GM18867 (cell line): ENCODE measurements at regions not wholly inside any gene's neighbourhood (a gene's known extent, or its start where the extent isn't known, plus 50 kb on each side); places are given as distances from the start of the nearest gene placed in this dataset.

Experiments used
- ATAC-seq: cut with Tn5 transposase; IDR thresholded peaks from one replicate; pipeline ENCODE4 v1.9.1; 2021; ENCODE audit warnings: mild to moderate bottlenecking, moderate library complexity; ENCODE audit not compliant: unreplicated experiment

DNA sequence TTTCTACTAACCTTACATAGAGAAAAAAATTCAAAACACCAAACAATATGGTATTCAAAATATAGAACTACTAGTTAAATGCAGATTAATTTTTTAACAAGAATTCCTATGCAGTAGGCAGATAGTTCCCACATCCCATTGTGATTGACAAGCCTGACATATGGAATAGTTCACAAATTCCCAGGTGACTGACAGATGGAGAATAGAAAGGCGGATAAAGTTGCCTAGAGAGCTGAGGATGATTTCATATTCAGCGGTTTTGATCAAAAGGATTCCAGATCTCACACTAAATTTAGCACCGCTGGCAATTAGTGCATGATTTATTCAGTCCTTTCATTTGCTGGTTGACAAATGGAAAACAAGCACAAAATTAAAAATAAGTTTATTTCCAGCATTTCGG, 733.7 kb upstream of the POU3F3 start:
- no peak for ATAC-seq

DNA sequence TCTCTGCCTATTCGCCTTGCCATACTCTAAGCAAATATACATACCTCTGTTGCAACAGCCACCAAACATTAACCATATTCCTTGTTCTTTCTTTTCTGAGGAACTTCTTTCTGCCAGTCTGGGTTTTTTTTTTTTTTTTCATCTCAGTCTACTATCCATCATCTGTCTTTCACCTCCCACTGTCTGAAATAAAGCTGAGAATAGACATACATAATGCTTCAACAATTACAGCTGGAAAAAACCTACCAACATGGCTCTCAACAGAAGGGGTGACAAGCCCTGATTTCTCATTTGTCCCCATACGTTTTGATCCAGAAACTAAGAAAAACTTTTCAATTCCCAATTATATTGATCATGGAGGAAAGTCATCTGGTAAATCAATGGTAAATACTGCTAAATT, 728.8 kb upstream of the POU3F3 start:
- no peak for ATAC-seq

DNA sequence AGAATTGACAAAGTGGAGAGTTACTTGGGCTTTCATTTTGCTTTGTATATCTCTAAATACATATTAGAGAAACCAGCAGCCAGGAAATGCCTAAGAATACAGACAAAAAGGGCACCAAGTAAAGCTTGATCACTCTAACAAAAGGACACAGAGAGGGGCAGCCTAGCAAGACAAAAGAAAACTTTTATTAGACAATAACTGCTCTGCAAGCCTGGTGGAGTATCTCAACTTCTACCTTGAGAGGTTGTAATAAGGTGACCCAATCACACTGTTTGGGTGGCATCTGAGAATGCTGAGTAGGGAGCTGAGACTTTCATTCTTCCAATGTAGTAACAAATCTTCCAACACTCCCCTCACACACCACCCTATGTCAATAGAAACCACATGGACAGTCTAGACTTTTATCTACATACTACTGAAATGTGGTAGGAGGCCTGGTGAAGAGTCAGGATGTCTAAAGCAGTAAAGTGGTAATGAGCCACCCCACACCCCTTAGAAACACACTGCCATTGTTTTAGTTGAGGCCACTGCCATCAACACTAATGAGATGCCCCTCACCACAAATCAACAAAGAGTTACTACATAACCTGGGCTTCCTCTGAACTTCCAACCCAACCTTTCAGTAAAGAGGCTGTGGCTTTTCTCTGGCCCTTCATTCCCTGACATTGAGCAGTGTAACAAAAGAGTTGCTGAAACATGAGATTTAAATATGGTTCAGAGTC, 726.7 kb upstream of the POU3F3 start:
- no peak for ATAC-seq

DNA sequence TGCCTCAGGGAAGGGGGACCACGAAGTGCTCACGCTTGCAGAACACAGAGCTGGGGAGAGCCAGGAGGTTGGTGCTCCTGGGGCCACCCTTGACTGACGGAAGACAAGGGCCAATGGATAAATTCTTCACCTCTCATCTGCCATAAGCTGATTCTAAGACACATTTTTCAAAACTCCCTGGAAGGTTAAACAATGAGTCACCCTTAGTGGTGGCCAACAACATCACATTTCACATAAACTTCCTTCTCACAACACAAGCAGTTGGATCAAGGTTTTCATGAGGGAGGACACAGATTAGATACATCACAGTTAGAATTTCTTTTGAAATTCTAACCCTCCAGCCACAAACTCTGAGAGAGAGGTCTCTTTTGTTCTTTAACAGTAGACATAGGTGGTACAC, 713.6 kb upstream of the POU3F3 start:
- no peak for ATAC-seq

DNA sequence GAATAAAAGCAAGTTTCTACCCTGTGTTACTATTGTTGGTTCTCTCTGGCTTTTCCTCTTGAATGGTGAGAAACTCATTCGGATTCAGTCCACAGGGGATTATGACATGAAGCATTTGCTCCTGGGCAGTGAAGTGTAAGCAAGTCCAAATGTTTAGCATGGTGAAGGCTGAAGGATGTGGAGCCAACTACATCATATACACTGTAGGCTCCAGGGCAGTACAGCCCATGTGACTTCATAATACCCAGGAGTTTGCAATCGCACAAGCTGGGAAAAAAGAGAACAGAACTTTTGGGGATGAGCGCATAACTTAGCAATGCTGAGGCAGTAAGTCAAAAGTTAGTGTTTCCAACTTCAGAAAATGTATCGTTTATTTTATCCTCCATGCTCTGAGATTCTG, 695.7 kb upstream of the POU3F3 start:
- no peak for ATAC-seq

DNA sequence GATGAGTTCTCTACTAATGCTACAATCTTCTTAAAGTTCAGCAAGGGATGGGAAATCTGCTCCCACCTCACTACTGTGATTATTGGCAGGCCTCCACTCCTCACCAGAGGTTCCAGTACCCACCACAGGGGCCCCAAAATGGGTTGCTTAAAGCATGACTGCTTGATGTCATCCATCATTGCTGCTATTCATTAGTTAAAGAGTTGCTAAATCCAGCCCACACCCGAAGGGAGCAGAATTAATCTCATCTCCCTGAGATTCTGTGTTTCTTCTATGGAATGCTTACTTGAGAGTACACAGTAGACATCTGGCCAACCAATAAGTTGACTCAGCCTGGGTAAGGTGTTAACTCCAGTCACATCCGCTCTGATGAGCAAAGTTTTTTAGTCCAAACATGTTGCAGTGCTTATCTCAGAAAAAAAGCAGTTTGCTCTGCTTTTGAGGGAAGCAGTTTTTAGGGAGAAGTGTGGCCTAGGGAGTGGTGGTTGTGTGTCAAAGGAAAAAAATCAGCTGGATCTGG, 690.2 kb upstream of the POU3F3 start:
- no peak for ATAC-seq

DNA sequence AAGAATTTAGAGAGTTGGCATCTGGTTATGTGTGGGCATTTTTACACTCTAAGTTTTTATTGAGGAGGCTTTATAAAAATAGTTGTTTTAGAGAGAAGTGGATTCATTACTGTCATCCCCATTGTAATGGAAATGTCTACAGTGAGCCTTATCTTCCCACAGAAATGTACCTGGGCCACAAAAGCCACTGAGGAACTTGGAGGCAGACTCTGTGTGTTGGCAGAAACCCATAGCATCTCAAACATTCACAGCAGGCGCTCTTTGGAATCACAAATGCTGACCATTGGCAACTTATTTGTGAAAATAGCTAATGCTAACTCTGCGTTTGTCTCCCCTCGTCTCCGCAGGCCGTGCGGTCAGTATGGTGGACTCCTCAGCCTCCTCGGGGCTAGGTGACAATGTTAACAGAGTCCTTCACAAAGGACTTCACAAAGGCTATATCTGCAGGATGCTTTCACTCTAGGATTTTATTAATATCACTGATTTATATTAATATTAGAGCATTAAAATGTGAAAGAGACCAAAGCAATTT, 689.1 kb upstream of the POU3F3 start:
- no peak for ATAC-seq

DNA sequence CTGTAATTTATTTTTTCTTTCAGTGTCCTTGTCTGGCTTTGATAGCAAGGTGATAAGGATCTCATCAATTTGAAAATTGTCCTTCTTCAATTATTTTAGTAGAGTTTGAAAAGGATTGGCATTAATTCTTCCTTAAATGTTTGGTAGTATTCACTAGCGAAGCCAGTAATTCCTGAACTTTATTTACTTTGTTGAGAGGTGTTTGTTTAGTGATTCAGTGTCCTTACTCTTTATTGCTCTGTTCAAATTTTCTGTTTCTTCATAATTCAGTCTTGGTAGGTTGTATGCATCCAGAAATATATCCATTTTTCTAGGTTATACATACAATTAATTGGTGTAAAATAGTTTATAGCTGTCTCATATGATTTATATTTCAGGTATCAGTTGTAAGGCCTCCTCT, 676.7 kb upstream of the POU3F3 start:
- ATAC-seq: no peak

DNA sequence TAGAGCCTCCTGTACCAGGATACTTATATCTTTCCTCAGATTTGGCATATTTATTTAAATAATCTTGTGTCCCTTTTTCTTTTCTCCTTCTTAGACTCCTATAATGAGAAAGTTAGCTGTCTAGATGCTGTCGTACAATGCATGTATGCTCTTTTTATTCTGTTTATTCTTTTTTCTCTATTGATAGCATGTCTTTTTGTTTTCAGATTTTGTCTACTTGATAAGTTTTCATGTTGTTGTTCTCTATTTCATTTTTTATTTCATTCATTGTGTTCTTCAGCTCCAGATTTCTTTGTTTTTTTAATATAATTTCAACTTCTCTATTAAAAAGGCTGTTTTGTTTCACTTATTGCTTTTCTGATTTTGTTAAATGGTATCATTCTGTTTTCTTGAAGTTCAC, 674.3 kb upstream of the POU3F3 start:
- no peak for ATAC-seq

DNA sequence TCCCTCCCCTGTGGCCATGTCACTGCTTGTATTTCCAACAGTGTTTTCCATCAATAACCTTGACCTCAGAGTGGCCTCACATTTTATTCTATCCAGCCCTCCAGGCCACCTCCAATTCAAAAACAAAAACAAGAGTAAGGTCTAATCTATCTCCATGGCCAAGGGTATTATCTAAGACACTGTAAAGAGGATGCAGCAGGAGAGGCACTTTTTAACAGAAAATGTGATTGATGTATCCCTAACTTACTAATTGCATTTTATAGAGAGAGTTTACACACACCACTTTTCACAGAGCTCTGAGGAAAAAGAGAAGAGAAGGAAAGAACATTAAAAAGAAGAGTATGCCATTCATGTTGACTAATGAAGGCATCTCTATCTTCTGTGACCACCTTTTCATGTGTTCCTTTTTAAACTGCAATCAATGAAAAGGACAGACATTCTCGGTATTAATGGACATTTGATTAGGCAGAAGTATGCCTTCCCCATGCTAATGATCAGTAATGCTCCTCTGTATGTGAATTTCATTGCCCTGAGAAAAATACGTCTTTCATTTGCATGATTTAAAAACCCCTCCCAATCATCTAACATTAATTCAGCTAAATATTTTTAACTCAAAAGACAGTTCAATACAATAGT, 653.3 kb upstream of the POU3F3 start:
- ATAC-seq: no peak

DNA sequence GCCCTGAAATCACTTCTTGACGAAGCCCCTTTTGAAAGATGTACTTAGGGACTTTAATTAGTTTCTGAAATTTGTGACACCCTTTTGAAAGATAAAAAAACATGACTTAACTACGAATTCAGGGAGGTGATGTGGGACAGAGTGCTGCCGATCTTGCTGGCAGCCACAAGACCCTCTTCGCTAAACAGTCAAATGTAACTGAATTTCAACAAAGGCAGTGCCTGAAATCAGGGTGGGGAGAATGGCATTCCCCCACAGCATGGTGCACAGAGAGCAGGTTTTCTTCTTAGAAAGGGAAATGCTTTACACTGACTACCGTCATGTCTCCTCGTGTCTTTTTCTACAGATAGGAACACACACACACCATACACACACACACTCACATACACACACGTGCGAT, 640.2 kb upstream of the POU3F3 start:
- ATAC-seq: no peak

DNA sequence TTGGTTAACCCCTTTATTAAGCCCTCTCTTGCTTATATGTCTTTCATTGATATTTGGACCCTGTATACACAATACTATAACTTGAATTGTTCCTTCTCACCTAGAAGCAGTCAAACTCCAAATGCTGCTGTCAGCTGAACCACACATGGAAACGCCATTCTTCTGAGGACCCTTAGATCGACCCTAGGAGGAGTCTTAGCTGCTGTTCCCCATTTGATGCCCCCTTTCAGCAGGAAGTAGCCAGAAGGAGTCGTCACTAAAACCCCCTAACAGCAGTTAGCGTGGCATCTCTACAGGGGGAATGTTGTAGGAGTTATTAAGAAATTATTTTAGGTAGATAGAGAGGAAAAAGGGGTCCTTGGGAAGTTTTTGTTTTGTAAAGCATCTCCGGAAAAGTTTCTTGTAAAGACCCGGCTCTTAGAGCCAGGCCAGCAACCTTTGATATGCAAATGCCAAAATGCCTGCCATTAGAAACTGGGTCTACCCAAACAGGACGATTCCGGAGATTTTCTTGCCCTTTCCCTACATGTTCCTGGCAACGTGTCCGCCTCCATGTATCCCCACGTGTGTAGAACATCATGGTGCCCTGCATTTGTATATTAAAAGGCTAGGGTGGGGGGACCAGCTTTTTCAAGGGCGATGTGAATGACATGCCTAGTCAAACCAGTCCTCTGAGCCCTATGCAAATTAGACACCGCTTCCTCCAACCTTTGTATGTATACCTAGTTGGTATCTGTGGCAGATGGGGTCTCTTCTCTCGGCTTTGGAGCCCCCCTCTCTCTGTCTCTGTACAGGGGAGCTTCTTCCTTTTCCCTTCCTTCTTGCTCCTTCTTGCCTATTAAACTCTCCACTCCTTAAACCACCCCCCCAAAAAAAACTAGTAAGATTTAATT, 638.4 kb upstream of the POU3F3 start:
- no peak for ATAC-seq

DNA sequence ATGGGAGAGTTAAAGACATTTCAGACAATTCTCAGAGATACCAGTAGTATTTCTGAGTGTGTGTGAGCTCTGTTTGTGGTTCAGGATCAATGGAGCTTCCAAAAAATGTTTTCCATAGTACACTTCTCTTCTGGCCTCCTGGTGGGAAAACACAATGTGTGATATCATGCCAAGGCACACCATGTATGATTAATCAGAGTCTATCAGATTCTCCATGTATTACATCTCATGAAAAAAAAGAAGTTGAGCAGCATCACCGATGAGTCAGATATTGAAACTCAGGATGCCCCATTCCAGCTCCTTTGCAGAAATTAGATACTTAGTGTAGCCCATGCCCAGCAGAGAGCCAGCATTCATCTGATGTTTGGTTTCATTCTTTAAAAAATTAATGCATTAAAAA, 620.3 kb upstream of the POU3F3 start:
- no peak for ATAC-seq

DNA sequence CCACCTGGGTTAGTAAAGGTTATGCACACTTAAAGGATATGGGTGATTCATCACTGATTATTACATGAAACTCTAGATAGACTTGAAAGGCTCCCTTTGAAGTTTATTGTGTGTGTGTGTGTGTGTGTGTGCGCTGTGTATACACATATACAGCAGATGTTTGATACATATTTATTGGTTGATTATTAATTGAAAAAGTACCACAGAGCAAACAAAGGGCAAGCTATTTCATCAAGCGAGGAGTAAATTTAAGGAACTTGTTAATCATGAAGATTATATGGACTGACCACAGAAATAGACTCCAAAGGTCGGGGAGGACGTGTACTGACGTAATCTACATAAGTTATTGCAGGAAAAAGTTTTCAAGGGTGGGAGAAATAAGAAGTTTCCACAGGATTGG, 617.4 kb upstream of the POU3F3 start:
- no peak for ATAC-seq

DNA sequence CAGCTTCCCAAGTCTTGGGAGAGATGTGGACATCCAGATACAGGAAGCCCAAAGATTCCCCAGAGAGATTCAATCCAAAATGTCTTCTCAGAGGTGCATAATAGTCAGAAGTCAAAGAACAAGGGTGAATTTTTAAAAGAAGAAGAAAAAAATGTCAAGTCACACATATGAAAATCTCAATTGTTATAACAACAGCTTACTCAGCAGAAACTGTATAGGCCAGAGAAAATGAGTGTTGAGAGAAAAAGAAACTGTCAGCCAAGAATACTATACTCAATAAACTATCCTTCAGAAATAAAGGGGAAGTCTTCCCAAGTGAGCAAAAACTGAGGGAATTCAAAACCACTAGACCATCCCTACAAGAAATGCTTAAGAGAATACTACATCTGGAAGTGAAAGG, 612.9 kb upstream of the POU3F3 start:
- no peak for ATAC-seq

DNA sequence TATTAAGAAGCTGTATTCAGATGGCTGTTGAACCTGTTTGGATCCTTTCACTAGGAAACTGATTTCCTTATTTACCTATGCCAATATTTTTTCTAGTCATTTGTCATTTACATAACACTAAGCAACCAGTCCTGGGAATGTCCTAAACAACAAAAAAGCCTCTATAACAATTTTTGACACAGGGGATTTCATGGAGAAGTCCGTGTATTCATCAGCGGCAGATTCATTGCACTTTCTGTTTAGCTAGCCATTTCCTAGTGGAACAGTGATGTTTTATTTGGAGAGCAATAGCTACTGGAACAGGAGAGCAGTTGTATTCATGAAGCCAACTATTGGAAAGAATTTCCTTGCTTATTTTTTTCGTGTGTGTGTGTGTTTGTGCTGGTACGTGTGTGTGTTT, 604.3 kb upstream of the POU3F3 start:
- ATAC-seq: no peak

DNA sequence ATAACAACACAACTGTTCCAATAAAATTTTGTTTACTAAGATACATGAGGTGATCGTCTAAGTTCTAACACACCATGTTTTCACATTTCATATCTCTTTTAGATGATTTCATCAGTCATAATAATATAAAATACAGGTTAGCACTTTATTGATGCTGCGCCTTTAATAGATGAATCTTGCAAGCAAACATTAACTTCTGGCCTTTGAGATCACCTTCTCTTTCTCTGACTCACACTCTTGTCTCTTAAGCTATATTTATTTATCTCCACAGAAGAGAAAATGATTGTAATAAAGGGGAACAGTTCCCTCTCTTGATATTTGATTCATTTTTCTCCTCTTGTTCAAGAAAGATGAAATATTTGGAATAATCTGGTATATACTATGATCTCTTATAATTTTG, 603.3 kb upstream of the POU3F3 start:
- ATAC-seq: no peak

DNA sequence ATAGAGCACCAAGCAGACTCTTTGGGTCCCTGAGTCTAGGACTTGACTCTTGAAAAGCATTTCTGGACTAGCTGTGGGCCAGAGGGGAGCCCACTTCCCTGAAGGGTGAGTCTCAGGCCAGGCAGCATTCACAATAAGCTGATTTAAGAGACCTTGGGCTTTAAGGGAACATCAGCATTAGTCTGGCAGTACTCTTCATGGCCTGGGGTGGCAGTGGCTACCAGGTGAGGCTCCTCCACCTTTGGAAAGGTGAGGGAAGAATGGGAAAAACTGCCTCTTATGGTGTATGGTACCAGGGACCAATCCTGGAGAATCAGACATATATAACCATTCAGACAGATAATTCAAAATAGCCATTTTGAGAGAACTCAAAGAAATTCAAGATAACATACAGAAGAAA, 599.9 kb upstream of the POU3F3 start:
- ATAC-seq: no peak

DNA sequence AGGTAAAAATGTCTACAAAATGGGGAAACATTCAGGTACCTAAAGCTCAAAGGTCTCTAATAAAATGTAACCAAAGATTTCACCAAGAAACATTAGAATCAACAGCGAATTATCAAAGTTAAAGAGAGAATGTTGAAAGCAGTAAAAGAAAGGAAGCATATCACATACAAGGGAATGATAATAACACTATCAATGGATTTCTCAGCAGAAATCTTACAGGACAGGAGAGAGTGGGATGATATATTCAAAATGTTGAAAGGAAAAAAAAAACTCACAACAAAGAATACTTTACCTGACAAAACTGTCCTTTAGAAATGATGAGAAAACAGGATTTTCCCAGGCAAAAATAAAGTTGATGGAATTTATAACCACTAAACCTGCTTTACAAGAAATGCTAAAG, 591.2 kb upstream of the POU3F3 start:
- no peak for ATAC-seq

DNA sequence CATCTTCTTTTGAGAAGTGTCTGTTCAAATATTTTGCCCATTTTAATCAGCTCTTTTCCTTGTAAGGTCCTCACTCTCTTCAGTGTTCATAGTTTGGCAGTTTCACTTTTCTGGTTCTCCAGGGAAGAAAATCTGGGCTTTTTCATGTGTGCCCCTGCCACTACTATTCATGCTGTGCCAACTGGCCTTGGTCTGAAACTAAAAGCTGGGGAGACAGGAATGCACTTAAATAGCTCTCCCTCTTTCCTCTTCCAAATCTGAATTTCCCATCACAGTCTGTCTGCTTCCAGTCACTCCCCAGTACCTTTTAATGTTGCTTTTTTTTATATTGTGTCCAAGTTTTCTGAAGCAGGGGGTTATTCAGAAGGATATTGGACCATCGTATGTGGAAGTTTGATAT, 574.3 kb upstream of the POU3F3 start:
- ATAC-seq: no peak

DNA sequence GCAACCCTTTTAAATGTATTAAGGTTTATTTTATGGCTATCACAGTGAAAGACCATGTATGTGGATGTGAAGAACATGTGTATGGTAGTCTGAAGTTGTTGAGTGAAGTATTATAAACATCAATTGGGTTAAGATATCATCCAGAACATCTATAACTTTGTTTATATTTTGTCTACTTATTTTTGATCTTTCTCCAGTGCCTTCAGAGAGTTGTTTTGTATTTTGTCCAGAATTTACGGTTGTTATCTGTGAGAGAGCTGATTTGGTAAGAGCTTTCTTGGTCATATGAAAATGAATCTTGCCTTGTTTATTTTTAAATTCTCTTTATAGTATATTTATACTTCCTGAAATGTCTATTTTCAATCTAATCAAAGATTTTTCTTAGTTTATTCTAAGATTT, 573.7 kb upstream of the POU3F3 start:
- no peak for ATAC-seq

DNA sequence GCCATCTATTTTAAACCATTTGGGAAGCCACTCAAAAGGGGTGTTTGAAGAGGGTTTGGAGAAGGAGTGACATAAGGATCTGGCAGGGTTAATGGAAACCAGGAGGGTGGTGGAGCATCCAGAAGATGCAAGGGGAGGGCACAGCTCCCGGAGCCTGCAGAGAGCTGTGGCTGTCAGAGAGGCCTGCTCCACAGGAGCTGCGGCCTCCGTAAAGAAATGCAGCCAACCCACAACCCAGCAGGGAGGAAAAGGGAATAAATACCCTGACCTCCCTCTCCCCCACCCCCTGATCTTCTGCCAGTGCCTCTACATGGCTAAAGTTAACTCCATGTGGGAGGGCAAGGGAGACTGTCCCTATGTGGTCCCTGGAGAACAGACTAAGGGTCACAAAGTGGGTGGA, 567.1 kb upstream of the POU3F3 start:
- ATAC-seq: no peak
